IPS-NIHi7 (cell line): ENCODE measurements at regions not wholly inside any gene's neighbourhood (a gene's known extent, or its start where the extent isn't known, plus 50 kb on each side); places are given as distances from the start of the nearest gene placed in this dataset.
A peak's percentile ranks its signal among the peaks of the same experiment; 100 is the strongest.

Experiments
- DNase-seq: peaks from one replicate; pipeline ENCODE4 v3.0.0; 2012; ENCODE audit warnings: mixed read lengths; ENCODE audit errors: extremely low spot score

DNA sequence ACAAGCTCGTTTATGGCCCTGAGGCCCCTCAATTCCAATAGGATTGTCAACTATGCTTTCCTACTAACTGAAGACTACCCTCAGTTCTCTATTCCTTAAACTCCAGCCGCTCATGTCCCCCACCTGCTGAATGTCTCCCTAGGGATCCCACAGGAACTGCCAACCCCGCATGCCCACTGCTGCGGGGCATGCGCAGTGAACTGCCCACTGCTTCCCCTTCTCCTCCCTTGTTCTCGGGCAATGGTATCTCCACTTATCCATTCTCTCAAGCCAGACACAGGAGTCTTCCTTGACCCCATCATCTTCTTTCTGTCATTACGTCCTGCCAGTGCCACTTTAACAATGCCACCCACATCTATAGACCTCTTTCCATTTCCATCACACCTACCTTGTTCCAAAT is 90.0 kb downstream of the FGF18 start:
- no peak for DNase-seq

DNA sequence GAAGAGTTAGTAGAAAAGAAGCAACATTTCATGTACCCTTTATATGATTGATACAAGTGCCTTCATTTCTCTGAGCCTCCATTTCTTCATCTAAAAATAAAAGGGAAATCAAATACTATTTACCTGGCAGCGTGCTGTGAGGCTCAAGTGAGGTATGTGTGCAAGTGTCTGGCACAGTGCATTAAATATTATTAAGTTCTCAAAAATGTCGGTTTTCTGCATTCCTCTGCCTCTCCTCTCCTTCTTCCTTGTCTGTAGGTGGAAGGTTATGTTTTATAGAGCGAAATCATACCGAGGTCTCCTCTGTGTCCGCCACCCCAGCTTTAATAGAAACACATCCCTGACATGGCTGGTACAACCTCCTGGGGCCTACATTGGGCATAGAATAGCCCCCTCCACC is 93.0 kb downstream of the FGF18 start:
- DNase-seq: no peak

DNA sequence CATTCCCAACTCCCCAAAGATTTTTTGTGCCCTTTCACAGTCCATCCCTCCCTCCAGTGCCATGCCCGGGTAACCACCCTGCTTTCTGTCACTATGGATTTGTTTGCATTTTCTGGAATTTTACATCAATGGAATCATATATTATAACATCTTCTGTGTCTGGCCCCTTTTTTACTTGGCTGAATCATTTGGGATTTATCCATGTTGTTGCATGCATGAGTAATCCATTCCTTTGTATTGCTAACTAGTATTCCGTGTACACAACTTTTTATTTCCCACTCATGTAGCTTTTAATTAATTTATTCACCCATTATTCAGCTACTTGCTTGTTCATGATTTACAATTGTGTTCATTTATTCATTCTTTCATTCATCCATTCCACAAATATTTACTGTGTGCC is 94.1 kb downstream of the FGF18 start:
- no peak for DNase-seq

DNA sequence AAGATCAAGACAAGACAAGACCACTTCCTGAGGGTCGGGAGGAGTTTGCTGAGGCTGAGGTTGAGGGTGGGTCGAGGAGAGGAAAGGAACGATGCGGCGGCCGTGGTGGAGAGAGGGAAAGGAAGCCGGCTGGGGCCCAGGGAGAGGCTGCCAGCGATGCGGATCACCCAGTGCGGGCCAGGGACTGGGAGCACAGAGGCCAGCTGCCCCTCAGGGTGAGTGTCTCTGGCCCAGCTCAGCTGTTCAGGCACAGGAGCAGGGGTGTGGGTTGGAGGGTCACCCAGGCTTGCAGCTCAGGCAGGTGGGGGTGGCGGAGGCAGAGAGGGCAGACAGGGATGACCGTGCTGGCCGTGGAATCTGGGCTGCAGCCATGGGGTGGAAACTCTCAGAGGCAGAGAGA is 99.5 kb downstream of the FGF18 start:
- no peak for DNase-seq

DNA sequence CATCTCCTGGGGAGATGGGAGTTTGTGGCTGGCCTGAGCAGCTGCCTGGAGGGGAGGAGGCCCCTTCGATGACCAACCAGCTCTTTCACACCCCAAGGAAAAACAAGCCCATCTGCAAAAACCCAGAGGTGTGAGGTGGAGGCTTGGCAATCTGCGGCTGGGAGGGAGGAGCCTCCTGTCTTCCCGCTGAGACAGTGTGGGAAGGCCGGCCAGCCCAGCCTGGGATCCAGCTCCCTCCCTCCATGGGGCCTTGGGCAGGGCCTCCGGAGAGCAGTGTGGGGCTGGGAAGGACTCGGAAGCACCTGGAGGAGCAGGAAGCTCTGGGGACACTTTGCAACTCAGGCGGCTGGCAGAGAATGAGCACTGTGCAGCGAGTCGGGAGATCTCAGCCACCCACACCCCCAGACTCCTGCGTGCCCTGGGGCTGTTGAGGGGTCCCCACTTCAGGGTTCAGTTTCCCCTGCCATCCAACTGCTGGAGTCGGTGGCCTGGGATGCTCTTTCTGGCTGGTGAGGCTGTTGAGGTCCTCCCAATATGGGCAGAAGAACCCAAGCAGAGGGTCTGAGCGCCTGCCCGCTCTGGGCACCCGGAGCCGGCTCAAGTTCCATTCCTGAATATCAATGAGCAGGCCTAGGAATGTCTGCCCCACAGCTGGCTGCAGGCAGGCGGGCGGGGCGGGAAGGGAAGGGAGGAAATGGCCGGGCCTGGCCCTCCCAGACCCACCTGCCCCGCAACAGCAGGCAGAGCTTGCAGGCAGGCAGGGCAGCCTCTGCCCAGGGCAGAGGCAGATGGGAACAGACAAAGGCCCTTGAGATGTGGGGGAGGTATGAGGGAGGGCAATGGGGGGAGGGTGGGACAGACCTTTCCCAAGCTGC is 101.1 kb downstream of the FGF18 start:
- DNase-seq: peak; percentile 89

DNA sequence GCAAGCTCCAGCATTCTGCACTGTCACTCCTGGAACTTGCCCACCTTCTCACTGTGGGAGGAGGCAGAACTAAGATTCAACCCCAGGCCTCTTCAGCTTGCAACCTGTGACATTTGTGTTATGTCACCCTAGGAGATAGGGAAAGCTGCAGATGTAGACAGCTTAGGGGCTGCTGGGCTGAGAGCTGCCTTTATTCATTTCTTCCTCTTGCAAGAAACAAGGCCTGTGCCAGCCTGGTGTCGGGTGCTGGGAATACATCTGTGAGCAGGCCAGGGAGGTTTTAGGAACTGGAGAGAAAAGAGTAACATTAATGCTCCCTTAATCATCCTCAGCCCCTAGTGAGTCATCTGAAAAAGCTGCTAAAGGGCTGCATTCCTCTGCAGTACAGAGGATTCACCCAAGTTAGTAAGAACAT is 101.8 kb downstream of the FGF18 start:
- DNase-seq: peak; percentile 56

DNA sequence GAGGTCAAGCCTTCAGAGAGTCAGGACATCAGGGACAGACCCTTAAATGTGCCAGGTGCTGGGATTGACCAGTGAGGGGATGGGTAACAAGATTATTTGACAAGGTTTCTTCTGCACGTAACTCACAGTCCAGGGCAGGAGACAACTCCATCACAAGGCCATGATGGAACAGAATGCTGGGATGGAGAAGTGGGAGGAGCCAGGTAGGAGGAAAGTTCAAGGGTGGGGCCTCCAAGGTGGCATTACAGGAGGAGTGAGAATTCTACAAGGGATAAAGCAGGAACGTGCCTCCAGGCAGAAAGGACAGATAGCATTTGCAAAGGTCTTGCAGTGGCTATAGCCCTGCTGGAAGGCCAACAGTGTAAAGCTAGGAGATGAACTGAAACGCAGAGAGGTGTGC is 102.2 kb downstream of the FGF18 start:
- no peak for DNase-seq

DNA sequence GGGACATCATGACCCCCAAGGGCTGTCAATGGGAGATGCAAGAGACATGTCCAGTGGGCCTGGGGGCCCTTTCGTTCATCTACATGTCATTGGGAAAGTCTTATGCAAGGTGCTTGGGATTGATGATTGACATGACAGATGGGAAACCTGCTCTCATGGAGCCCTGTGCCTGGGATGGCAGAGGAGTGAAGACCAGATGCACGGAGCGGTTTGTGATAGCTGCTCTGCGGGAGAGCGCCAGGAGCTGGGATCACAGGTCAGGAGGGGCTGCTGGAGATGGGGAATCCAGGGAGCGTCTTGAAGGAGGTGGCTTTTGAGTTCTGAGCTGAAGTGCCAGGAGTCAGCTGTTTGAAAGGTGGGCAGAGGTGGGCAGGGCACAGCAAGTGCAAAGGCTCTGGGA is 104.3 kb downstream of the FGF18 start:
- no peak for DNase-seq

DNA sequence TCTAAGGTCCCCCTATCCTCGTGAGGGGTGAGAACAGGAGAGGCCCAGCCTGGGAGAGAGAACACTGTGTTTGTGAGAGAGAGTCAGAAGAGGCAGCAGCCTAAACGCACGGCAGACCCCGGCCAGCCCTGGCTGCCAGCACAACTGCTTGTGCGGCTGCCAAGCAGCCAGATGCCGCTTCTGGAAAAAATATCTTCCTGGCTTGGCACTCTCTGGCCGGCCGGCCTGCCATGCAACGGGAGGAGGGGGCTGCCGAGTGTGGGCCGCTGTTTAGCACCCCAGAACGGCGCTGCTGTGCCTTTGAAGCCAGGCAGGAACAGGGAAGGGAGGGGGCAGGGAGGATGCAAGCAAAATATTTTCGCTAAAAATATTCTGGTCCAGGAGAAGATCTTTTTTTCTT is 105.0 kb downstream of the FGF18 start:
- DNase-seq: no peak

DNA sequence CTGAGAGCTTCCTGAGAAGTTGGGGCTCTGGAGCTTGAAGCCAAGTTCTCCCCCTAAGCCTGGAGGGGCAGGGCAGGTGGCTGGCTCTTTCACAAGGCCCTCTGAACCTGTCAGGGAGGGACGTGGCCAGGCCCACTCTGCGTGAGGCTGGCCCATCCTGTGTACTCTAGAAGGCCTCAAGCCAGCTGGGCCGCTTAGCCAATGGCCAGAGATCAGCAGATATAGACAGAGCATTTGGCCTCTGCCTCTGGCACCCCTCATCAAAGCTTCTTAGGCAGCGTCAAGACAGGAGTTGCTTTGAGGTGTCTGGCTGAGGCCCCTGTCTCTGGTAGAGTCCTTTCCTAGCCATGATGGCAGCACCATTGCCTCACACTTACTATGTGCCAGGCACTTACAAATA is 105.6 kb downstream of the FGF18 start:
- no peak for DNase-seq

DNA sequence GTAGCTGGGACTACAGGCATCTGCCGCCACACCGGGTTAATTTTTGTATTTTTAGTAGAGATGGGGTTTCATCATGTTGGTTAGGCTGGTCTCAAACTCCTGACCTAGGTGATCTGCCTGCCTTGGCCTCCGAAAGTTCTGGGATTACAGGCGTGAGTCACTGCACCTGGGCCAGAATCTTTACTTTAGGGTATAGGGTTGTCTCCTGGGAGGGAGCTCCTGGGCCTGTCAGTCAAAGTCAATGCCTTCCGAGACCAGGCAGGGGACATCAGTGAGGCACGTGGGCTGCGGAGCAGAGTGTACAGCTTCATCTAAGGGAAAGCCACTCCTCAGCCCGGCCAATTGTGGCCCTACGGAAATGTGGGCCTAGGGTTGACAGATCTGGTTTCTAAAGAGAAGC is 108.6 kb downstream of the FGF18 start:
- no peak for DNase-seq

DNA sequence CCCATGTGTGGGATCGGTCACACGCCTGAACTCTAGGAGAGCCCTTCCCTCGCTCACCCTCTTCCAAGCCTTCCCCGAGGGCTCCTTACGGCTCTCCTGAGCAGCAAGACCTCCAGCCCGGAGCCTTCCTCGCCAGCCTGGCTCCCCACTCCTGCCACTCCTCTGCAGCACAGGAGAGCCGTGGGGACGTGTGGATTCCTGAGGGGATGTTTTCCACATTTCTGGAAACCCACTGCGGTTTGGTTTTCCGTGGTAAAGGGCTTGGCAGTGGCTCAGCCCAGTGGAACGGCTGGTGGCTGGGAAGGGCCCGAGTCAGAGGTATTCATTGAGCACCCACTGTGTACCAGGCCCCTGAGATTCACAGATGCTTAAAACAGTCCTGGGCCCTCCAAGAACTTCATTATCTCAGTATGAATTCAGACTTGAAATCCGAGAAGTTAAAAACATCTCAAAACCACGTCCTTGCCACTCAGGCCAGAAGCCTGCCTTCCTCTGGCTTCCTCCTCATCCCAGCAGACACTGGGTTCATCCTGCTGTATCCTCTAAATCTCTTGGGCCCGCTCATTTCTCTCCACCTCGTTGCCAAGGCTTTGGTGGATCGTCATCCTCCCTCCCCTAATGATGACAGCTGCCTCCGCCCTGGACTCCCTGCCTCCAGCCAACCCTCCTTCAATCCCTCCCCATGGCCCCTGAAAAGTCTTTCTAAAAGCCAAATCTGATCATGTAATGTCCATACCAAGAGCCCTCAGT is 109.6 kb downstream of the FGF18 start:
- DNase-seq: no peak

DNA sequence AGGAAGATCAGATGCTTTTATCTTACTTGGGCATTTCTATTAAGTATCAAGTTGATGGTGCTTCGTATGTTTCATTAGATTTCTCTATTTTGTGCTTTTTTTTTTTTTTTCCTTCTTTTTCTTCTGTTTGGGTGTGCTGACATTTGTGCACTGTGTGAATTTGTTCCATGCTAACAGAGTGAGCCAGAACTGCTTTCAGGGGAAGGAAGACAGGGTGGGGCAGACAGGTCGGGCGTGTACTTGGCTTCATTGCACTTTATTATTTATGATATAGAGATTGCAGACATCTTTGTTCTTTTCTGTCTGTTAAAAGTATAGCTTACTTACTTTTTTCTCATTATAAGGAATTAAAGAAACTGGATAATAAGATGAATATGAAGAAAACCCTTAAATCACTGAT is 112.2 kb downstream of the FGF18 start:
- no peak for DNase-seq

DNA sequence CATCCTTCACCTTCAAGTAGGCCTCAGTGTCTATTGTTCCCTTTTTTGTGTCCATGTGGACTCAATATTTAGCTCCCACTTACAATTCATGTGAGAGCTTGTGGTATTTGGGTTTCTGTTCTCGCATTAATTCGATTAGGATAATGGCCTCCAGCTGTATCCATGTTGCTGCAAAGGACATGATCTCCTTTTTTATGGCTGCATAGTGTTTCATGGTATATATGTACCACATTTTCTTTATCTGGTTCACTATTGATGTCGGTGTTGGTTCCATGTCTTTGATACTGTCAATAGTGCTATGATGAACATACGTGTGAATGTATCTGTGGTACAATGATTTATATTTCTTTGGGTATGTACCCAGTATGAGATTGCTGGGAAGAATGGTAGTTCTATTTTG is 113.7 kb downstream of the FGF18 start:
- DNase-seq: no peak

DNA sequence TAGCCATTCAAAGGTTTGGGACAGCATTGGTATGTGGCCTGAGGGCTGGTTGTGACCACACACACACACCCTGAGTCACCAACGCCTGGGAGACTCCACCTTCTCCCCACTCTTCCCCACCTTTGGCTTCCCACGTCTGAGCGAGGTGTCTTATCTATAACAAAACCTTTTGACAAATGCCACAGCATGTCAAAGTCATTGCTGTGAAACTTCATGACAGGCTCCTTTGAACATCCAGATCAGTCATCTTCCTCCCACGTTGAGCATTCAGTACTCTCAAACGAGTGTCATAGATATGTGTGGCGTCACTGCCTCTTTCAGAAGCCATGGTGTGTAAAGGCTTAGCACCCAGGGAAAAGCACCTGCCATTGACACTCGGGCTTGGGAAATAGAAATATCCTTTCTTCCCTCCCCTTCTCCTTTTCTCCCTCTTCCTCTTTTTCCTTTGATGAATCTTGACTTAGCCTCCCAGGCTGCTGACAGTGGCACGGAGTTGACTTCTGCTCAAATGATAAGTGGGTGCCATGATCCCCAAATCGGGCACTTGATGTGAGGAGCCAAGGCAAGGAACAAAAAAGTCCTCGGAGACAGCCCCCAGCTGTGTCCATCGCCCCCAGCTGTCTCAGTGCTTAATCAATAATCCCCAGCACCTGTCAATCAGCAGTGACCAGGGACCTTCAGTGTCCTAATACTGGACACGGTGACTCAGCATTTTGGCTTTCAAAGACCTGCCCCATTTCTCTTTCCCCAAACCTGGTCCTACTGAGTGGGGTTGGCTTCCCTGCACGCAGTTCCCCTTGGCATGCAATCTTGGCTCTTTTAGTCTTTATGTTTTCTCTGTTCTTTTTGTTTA is 114.8 kb downstream of the FGF18 start:
- DNase-seq: no peak

DNA sequence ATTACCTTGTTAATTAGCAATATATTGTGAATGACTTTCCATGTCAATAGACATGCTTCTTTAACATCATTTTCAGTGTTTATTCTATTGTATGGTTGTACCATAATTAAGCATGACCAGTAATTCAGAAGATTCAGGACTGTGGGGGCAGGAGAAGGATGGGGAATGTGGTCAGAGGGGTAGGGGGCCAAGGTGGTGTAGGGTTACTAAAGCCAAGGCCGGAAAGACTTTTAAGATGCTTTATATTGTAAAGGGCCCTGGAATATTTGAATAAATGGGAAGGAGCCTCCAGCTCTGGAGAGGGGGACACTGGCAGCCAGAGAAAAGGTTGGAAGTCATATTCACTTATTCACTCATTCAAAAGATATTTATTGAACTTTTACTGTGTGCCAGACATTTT is 115.7 kb downstream of the FGF18 start:
- no peak for DNase-seq

DNA sequence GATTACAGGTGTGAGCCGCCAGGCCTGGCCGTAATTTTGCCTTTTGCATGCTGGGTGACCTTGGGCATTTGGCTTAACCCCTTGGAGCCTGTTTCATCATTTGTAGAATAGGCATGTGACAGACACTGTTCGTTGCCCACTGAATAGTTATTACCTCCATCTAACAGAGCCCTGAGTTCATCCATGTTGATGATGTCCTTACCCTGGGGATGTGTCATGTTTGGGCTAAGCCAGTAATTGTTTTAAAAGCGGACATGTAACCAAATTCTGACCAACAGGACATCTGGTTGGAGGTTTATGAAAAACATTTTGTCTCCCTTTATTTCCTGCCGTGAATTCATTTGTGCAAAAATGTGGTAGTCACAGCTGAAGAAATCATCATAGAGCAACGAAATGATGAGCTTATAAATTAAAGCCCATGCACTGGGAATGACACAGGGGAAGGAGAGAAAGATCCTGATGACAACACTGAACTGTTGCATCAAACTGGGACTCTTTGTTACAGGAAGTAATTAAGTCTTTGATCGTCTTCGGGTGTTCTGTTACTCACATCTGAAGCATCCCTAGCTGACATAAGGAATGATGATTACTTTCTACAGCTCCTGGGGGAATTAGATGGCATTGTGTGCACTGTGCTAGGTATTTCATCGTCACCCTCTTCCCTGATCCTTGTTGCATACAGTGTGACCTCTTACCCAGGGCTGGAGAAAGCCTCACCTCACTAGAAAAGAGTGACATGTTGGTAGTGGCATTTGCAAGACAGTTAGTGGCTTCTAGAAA is 117.8 kb downstream of the FGF18 start:
- DNase-seq: no peak

DNA sequence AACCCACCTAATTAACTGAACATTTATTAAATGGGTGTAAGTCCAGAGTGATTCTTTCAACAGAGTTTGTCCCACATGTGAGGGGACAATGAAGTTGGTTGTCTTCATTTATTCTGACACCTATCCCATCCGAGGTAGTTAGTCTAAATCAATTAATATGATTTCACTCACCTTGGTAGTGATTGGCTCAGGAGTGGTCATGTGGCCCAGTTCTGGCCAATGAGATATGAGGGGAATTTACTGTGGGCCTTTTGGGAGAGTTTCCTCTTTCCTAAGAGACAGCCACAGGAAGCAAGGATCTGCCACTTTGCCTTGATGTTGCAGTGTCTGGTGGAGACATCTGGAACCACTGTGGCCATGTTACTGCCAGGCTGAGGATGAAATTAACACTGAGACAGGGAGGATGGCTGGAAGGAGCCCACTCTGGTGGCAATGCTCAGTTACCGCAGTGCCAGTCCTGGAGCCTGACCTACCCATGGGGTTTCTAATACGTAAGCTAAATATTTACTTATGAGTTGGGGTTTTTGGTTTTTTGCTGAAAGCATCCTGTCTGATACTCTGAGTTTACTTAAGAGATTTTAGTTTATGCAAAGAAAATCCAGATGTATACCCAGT is 118.6 kb downstream of the FGF18 start:
- no peak for DNase-seq

DNA sequence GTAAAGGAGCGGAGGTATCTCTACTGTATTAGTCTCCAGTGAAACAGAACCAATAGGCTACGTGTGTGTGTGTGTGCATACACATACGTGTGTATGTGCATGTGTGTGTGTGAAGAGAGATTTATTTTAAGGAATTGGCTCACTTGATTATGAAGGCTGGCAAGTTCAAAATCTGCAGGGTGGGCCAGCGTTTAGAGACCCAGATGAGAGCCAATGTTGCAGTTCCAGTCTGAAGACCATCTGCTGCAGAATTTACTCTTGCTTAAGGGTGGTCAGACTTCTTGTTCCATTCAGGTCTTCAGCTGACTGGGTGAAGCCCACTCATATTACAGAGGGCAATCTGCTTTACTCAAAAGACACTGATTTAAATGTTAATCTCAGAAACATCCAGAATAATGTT is 119.2 kb downstream of the FGF18 start:
- no peak for DNase-seq

DNA sequence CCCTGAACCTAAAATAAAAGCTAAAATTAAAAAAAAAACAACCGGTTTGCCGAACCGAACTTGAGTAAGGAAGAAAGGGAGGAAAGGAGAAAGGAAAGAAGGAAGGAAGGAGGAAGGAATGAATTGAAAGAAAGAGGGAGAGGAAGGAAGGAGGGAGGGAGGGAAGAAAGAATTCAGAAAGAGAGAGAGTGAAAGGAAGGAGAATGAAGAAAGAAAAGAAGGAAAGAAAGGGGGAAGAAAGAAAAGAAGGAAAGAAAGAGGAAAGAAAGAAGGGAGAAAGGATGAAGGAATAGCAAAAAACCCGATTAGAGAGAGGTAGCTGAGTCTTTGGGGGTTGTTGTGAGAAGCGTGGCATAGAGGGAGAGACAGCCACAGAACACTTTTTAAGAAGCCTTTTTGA is 121.4 kb downstream of the FGF18 start:
- DNase-seq: no peak

DNA sequence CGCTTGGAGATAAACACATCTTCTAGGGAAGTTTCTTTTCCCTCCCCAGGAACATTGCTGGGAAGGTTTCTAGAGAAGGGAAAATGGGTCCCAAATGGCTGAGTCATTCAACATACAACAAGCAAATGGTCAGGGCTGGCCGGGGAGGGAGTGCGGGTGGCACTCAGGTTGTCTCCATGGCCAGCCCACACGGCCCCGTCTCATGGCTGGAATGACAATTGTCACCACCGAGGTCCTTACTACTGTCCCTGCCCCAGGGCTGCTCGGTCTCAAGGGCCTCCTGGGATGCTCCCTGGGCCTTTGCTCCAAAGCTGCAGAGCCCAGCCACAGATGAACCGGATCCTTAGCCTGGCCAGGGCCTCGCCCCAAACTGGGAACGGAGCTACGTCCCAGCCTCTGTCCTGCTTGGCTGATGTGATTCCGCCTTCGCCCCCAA is 121.9 kb downstream of the FGF18 start:
- no peak for DNase-seq
